ENCODE measurements at regions not wholly inside any gene's neighbourhood (a gene's known extent, or its start where the extent isn't known, plus 50 kb on each side); places are given as distances from the start of the nearest gene placed in this dataset.

DNA sequence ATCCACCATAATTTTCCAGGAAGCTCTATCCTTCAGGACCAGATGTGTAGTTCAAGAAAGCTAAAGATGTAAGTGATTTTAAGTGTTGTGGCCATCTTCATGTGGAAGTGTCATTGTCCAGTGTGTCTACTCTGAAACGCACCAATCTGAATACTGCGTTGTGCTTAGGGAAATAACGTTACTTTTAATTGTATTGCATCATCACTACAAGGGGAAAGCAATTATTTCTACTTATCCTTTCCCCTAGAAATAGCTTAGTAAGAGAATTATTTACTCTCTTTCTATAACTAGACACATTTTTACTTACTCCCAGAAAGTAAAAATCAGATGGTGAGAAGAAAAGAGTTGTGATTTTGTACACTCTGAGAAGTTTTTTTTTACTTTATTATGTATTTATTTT, 102.4 kb upstream of the DLGAP1 start:
- no peak for TF ChIP-seq POLR2A (IDR thresholded peaks at IDR 0.05; ENCODE audit: low read length)
- TF ChIP-seq GATA1 (IDR thresholded peaks at IDR 0.05; ENCODE audit: low read depth, low read length): no peak

Measured in erythroblast (primary cell).